AG04449 (cell line): ENCODE measurements at regions not wholly inside any gene's neighbourhood (a gene's known extent, or its start where the extent isn't known, plus 50 kb on each side); places are given as distances from the start of the nearest gene placed in this dataset.

Experiments
- CTCF ChIA-PET: fragments of 350-600 bp; formaldehyde crosslinking; extraction: SDS; loops from one replicate; lab custom pipeline; 2021; ENCODE audit warnings: antibody characterized with exemption; lab: Yijun Ruan, JAX
- POLR2A ChIA-PET: fragments of 400-600, 350-600 bp; formaldehyde crosslinking; extraction: SDS; loops from one replicate; lab custom pipeline; 2020; ENCODE audit warnings: antibody characterized with exemption, inconsistent platforms; lab: Yijun Ruan, JAX
- DNase-seq: peaks from one replicate; pipeline ENCODE4 v3.0.0-alpha.2; 2010; ENCODE audit warnings: low read depth, low spot score
- H3K4me3 ChIP-seq: 2 replicates; pipeline ENCODE4 v1.5.1; 2011; ENCODE audit warnings: low read depth, mild to moderate bottlenecking, control low read depth, low read length
- TF ChIP-seq, protein P1 (sequence below): IDR thresholded peaks from one replicate; pipeline ENCODE4 v1.5.1; 2011; ENCODE audit warnings: mild to moderate bottlenecking, moderate library complexity, low read length, control low read depth, inconsistent platforms; ENCODE audit not compliant: insufficient read depth; ENCODE audit errors: missing control alignments

DNA sequence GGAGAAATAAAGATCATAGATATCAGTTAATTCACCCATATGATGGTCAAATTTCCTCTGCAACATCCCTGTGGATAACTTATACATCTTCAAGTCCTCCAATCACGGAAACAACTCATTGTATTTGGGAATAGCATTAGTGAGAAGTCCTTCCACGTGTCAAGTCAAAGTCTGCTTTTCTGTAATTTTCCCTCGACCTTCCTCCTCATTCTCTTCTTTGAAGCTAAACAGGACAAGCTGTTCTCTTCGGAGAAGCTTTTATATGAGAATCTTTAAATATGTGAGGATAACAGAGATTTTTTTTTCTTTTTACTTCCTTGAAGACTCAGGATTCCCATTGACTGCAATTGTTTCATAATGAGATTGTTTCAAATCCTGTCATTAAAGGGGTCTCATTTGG is 230.4 kb downstream of the ZPLD1 start:
- ChIA-PET POLR2A (no interaction called here), CTCF (interaction anchor here (2.7 kb wide), 1 partner anchor 8 kb away, joined by 13 read pairs; no protein-coding TSS in a partner anchor)
- no peak overlapping the region for H3K4me3 ChIP-seq
- TF ChIP-seq, protein P1, sequence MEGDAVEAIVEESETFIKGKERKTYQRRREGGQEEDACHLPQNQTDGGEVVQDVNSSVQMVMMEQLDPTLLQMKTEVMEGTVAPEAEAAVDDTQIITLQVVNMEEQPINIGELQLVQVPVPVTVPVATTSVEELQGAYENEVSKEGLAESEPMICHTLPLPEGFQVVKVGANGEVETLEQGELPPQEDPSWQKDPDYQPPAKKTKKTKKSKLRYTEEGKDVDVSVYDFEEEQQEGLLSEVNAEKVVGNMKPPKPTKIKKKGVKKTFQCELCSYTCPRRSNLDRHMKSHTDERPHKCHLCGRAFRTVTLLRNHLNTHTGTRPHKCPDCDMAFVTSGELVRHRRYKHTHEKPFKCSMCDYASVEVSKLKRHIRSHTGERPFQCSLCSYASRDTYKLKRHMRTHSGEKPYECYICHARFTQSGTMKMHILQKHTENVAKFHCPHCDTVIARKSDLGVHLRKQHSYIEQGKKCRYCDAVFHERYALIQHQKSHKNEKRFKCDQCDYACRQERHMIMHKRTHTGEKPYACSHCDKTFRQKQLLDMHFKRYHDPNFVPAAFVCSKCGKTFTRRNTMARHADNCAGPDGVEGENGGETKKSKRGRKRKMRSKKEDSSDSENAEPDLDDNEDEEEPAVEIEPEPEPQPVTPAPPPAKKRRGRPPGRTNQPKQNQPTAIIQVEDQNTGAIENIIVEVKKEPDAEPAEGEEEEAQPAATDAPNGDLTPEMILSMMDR = no peak
- DNase-seq = no peak

DNA sequence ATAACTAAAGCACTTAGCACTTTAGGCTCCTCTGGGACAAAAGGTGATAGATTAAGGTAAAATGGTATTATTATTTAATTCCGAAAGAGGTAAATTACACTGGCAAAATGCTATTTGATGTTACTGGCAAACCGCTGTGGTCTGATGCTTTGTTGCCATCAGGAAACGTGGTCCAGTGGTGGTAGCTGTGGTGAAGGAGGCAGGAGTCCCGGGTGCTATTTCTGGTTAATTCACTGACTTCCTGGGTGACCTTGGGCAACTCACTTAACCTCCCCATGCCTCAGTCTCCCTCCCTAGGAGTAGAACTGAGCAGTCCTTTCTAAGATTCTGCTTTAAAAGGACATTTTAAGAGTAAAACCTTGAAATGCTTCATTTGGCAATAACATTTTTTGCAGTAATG is 233.4 kb downstream of the ZPLD1 start:
- H3K4me3 ChIP-seq = no peak overlapping the region
- POLR2A ChIA-PET = no interaction called here
- TF ChIP-seq, protein P1 = no peak
- CTCF ChIA-PET = no interaction called here
- DNase-seq = no peak

DNA sequence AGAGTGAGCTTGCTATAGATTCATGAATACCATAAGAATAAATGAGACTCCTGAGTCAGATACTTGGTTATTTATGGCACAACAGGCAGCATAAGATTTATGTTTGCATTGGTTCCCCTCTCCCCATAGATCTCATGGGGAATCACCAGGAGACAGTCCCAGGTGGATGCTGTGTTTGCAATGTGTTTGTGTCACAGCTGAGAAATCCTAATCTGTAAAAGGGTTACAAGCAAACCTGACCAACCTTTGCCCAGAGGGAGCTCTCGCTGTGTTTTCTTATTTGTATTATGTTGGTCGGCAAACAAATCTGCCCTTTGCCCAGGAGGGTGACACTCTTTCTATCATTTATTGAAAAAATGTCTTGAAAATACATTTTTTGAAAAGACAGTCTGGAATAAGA is 236.2 kb downstream of the ZPLD1 start:
- ChIA-PET POLR2A (no interaction called here), CTCF (interaction anchor here (0.7 to 1.1 kb wide), 3 partner anchors 9 to 10 kb away, joined by 3 read pairs; no protein-coding TSS in a partner anchor)
- TF ChIP-seq, protein P1 = no peak
- no peak overlapping the region for H3K4me3 ChIP-seq
- DNase-seq = no peak

DNA sequence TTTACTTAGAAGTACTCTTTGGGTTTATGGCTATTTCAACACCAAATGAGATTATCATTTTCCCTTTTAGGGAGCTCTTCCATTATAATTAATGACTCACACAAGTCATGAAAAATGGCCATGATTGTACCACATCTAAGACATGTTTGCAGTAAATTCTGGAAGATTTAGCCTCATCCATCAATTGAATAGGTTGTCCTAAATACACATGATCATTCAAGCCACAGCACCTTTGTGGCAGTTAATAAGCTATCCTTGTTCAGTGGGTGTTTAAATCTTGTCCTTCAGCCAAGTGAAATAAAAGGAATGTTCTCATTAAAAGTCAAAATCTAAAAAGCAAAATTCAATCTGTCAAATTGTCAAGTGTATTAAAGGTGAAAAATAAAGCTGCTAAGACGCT is 237.5 kb downstream of the ZPLD1 start:
- no peak overlapping the region for H3K4me3 ChIP-seq
- TF ChIP-seq, protein P1 = no peak
- POLR2A ChIA-PET = no interaction called here
- no peak for DNase-seq
- CTCF ChIA-PET = interaction anchor here (1.3 to 2.6 kb wide), 11 partner anchors 8 to 673 kb away, joined by 3 to 16 read pairs (median 6); no protein-coding TSS in a partner anchor

DNA sequence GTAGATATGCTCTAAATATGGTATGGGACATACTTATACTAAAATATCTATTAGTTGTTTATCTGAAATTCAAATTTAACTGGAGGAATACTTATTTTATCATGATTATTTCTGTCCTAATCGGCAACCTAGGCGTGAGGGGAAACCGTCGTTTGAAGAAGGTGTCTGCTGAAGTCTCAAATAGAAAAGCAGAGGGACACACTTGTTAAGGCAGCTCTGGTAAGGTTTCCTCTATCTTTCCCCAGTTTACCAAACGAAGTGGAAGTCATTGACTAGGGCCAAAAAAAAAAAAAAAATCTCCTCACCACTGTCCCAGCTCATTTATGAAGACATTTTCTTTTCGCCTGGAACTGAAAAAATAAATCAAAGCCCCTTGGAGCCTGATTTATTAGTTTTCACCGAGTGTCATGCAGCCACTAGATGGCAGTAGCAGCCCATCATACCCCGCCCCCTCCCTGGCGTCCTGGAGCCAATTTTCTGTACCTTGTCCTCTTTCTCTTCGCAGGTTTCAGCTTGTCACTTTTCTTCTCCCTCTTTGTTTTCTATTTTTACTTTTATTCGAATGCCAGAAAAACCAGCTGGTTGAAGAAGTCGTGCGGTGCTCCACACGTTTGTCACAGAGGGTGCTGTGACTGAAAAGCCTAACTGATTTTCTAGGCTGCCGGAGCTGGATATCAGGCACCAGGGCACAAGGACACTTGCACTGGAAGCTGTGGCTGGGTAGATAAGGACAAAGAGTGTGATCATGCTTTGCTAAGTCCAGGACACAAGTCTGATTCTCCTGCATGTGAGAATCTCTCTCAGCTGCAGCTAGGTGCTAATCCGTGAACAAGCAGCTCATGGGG is 238.7 kb downstream of the ZPLD1 start:
- ChIA-PET POLR2A (no interaction called here), CTCF (interaction anchor here (0.7 to 2.6 kb wide), 28 partner anchors 8 to 1385 kb away, joined by 3 to 16 read pairs (median 3); no protein-coding TSS in a partner anchor)
- H3K4me3 ChIP-seq = no peak overlapping the region
- DNase-seq = no peak
- TF ChIP-seq, protein P1 = peak; percentile 75

DNA sequence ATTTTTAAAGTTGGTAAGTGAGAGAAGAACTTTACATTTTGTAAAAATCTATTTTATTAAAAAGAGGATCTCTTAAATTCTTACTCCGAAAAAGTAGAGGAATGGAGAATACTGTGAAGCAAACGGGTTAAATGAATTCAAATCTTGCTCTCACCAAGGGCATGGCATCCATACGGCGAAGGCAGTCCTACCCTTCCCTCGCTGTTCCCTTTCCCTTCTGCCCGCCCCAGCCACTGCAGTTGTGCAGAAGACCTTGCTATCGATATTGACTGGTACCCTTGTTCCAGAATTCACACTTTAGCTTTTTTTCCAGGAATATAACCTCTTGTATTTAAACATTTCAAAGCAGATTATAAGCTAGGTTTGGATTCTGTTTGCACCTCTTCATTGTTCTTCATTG is 239.5 kb downstream of the ZPLD1 start:
- ChIA-PET POLR2A (no interaction called here), CTCF (interaction anchor here (0.7 to 2.6 kb wide), 15 partner anchors 8 to 616 kb away, joined by 3 to 16 read pairs (median 4); no protein-coding TSS in a partner anchor)
- DNase-seq = no peak
- H3K4me3 ChIP-seq = no peak overlapping the region
- TF ChIP-seq, protein P1 = no peak
